HAP-1 (cell line): ENCODE measurements at regions not wholly inside any gene's neighbourhood (a gene's known extent, or its start where the extent isn't known, plus 50 kb on each side); places are given as distances from the start of the nearest gene placed in this dataset.

Experiments
- DNase-seq, 2 experiments: peaks; one replicate each; pipeline ENCODE4 v3.0.0-alpha.2; 2016 to 2020; ENCODE audit warnings: low spot score in 2 of 2
- H3K27me3 ChIP-seq: fragments of 250-450 bp; sonication (Bioruptor Pico); 2 replicates; pipeline ENCODE4 v1.5.1; 2020; ENCODE audit warnings: low read depth, mild to moderate bottlenecking, moderate library complexity
- H3K36me3 ChIP-seq: fragments of 250-450 bp; sonication (Bioruptor Pico); replicated peaks from 2 replicates; pipeline ENCODE4 v1.5.1; 2020; ENCODE audit warnings: mild to moderate bottlenecking
- H3K4me1 ChIP-seq: fragments of 250-450 bp; sonication (Bioruptor Pico); 2 replicates; pipeline ENCODE4 v1.5.1; 2020; ENCODE audit warnings: mild to moderate bottlenecking
- H3K4me3 ChIP-seq: fragments of 250-450 bp; sonication (Bioruptor Pico); 2 replicates; pipeline ENCODE4 v1.5.1; 2020; ENCODE audit warnings: mild to moderate bottlenecking, moderate library complexity
- H3K9me3 ChIP-seq: fragments of 250-450 bp; sonication (Bioruptor Pico); 2 replicates; pipeline ENCODE4 v1.5.1; 2020; ENCODE audit warnings: mild to moderate bottlenecking, moderate library complexity
- in situ Hi-C: fragments of 300-500 bp; cut with MboI; formaldehyde crosslinking; loops from 3 replicates; pipeline ENCODE4 v1.14.3; 2020; ENCODE audit warnings: low sequenced_read_pairs, inconsistent platforms, mixed read lengths

- H3K9me3 ChIP-seq: no peaks in the 10 kb centered on the region
- DNase-seq: no peak
- in situ Hi-C loops: no loop called here
- no peaks in the 10 kb centered on the region for H3K4me1 ChIP-seq
- no peak overlapping the region for H3K4me3 ChIP-seq
- H3K36me3 ChIP-seq: no peaks in the 10 kb centered on the region
- H3K27me3 ChIP-seq: no peaks in the 10 kb centered on the region
Measured at GRCh38 chr7:41536873-41537665, 165.8 kb downstream of the INHBA start.

- no peak overlapping the region for H3K4me3 ChIP-seq
- no peaks in the 10 kb centered on the region for H3K36me3 ChIP-seq
- in situ Hi-C loops: no loop called here
- no peak for DNase-seq
- no peaks in the 10 kb centered on the region for H3K9me3 ChIP-seq
- no peaks in the 10 kb centered on the region for H3K4me1 ChIP-seq
- H3K27me3 ChIP-seq: no peaks in the 10 kb centered on the region
Measured at GRCh38 chr7:41536122-41536872, 166.6 kb downstream of the INHBA start.

- Histone ChIP-seq H3K36me3 (no peaks in the 10 kb centered on the region), H3K4me1 (no peaks in the 10 kb centered on the region), H3K4me3 (no peak overlapping the region), H3K9me3 (no peaks in the 10 kb centered on the region), H3K27me3 (no peaks in the 10 kb centered on the region)
- in situ Hi-C loops: no loop called here
- DNase-seq: no peak
Measured at GRCh38 chr7:41529831-41530230, 173.1 kb downstream of the INHBA start.

GRCh38 chr7:41524876-41525275, 178.0 kb downstream of the INHBA start:
- Histone ChIP-seq H3K4me3 (no peak overlapping the region), H3K27me3 (no peaks in the 10 kb centered on the region), H3K4me1 (no peaks in the 10 kb centered on the region), H3K9me3 (no peaks in the 10 kb centered on the region), H3K36me3 (no peaks in the 10 kb centered on the region)
- in situ Hi-C loops: no loop called here
- no peak for DNase-seq

- H3K9me3 ChIP-seq: no peaks in the 10 kb centered on the region
- no peaks in the 10 kb centered on the region for H3K36me3 ChIP-seq
- in situ Hi-C loops: no loop called here
- H3K27me3 ChIP-seq: no peaks in the 10 kb centered on the region
- no peak for DNase-seq
- no peak overlapping the region for H3K4me3 ChIP-seq
- no peaks in the 10 kb centered on the region for H3K4me1 ChIP-seq
Measured at GRCh38 chr7:41520445-41520844, 182.4 kb downstream of the INHBA start.

GRCh38 chr7:41517771-41518170, 185.1 kb downstream of the INHBA start:
- Histone ChIP-seq H3K9me3 (no peaks in the 10 kb centered on the region), H3K4me3 (no peak overlapping the region)

GRCh38 chr7:41508755-41509154, 194.1 kb downstream of the INHBA start:
- Histone ChIP-seq H3K9me3 (no peaks in the 10 kb centered on the region), H3K36me3 (no peaks in the 10 kb centered on the region), H3K4me1 (no peaks in the 10 kb centered on the region), H3K4me3 (no peak overlapping the region), H3K27me3 (no peaks in the 10 kb centered on the region)
- DNase-seq: no peak
- in situ Hi-C loops: no loop called here

More at GRCh38 chr7:41517771-41518170, 185.1 kb downstream of the INHBA start:
- H3K27me3 ChIP-seq: no peaks in the 10 kb centered on the region
- H3K4me1 ChIP-seq: no peaks in the 10 kb centered on the region
- in situ Hi-C loops: no loop called here
- no peaks in the 10 kb centered on the region for H3K36me3 ChIP-seq
- DNase-seq: no peak

GRCh38 chr7:41507686-41508268, 195.1 kb downstream of the INHBA start:
- H3K4me3 ChIP-seq: no peak overlapping the region
- in situ Hi-C loops: no loop called here
- H3K4me1 ChIP-seq: no peaks in the 10 kb centered on the region
- no peaks in the 10 kb centered on the region for H3K27me3 ChIP-seq
- no peak for DNase-seq
- no peaks in the 10 kb centered on the region for H3K36me3 ChIP-seq
- H3K9me3 ChIP-seq: no peaks in the 10 kb centered on the region

- Histone ChIP-seq H3K9me3 (no peaks in the 10 kb centered on the region), H3K36me3 (no peaks in the 10 kb centered on the region), H3K4me1 (no peaks in the 10 kb centered on the region), H3K4me3 (no peak overlapping the region), H3K27me3 (no peaks in the 10 kb centered on the region)
- no peak for DNase-seq
- in situ Hi-C loops: no loop called here
Measured at GRCh38 chr7:41504214-41504980, 198.5 kb downstream of the INHBA start.

GRCh38 chr7:41503438-41503837, 199.5 kb downstream of the INHBA start:
- DNase-seq: no peak
- Histone ChIP-seq H3K4me1 (no peaks in the 10 kb centered on the region), H3K36me3 (no peaks in the 10 kb centered on the region), H3K27me3 (no peaks in the 10 kb centered on the region), H3K9me3 (no peaks in the 10 kb centered on the region), H3K4me3 (no peak overlapping the region)
- in situ Hi-C loops: no loop called here

GRCh38 chr7:41501466-41501865, 201.4 kb downstream of the INHBA start:
- Histone ChIP-seq H3K4me1 (no peaks in the 10 kb centered on the region), H3K36me3 (no peaks in the 10 kb centered on the region), H3K27me3 (no peaks in the 10 kb centered on the region), H3K9me3 (no peaks in the 10 kb centered on the region), H3K4me3 (no peak overlapping the region)
- in situ Hi-C loops: no loop called here
- no peak for DNase-seq

- Histone ChIP-seq H3K4me3 (no peak overlapping the region), H3K27me3 (no peaks in the 10 kb centered on the region), H3K9me3 (no peaks in the 10 kb centered on the region), H3K4me1 (no peaks in the 10 kb centered on the region), H3K36me3 (no peaks in the 10 kb centered on the region)
- in situ Hi-C loops: no loop called here
- DNase-seq: no peak
Measured at GRCh38 chr7:41501006-41501405, 201.9 kb downstream of the INHBA start.

- no peaks in the 10 kb centered on the region for H3K27me3 ChIP-seq
- H3K4me1 ChIP-seq: no peaks in the 10 kb centered on the region
- H3K36me3 ChIP-seq: no peaks in the 10 kb centered on the region
- DNase-seq: no peak
- H3K9me3 ChIP-seq: no peaks in the 10 kb centered on the region
- in situ Hi-C loops: no loop called here
- H3K4me3 ChIP-seq: no peak overlapping the region
Measured at GRCh38 chr7:41492603-41493002, 210.3 kb downstream of the INHBA start.
